Large intestine (tissue), 3 donors: ENCODE measurements at regions not wholly inside any gene's neighbourhood (a gene's known extent, or its start where the extent isn't known, plus 50 kb on each side); places are given as distances from the start of the nearest gene placed in this dataset.

Experiments
- DNase-seq, 2 donors: peaks; one replicate each; pipeline versions ENCODE4 v3.0.0 to v3.0.0-alpha.2; 2013
- H3K27ac ChIP-seq: one replicate; pipeline ENCODE4 v1.5.1; 2013; ENCODE audit warnings: low read length
- H3K27me3 ChIP-seq: 2 replicates; pipeline ENCODE4 v1.6.1; 2013; ENCODE audit warnings: low read length; ENCODE audit not compliant: control insufficient read depth, insufficient read depth
- H3K36me3 ChIP-seq: 2 replicates; pipeline ENCODE4 v1.6.1; 2013; ENCODE audit warnings: low read length; ENCODE audit not compliant: control insufficient read depth, insufficient read depth
- H3K4me1 ChIP-seq: one replicate; pipeline ENCODE4 v1.6.1; 2013; ENCODE audit warnings: low read length; ENCODE audit not compliant: control insufficient read depth, insufficient read depth
- H3K4me3 ChIP-seq: one replicate; pipeline ENCODE4 v1.5.1; 2013; ENCODE audit warnings: low read length
- H3K9me3 ChIP-seq: one replicate; pipeline ENCODE4 v1.6.1; 2013; ENCODE audit warnings: mild to moderate bottlenecking, low read depth, low read length, moderate library complexity; ENCODE audit not compliant: control insufficient read depth
- WGBS: methylation state at CpG from one replicate; pipeline ENCODE4 v1.1.5; 2013; ENCODE audit warnings: low lambda C conversion rate; ENCODE audit not compliant: insufficient coverage; 5-methylcytosine and 5-hydroxymethylcytosine counted together

- no CpG with 5 or more reads among the region's 2 CpGs for WGBS
- no peak for DNase-seq
- no peaks in the 10 kb centered on the region for H3K36me3 ChIP-seq
- H3K27me3 ChIP-seq = no peaks in the 10 kb centered on the region
- no peaks in the 10 kb centered on the region for H3K9me3 ChIP-seq
- H3K4me1 ChIP-seq = no peaks in the 10 kb centered on the region
- H3K27ac ChIP-seq = no peak overlapping the region
- H3K4me3 ChIP-seq = no peak overlapping the region
Observed at GRCh38 chr6:133648581-133648980, 240.3 kb upstream of the TCF21 start.

DNA sequence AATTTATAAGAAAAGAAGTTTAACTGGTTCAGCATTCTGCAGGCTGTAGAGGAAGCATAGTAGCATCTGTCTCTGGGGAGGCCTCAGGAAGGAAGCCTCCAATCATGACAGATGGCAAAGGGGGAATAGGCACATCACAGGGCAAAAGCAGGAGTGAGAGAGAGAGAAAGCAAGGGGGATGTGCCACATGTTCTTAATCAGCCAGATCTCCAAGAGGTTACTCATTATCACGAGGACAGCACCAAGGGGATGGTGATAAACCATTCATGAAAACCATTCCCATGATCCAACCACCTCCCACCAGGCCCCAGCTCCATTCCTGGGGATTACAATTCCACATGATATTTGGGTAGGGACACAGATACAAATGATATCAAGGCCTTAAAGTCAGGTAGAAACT is 217.5 kb upstream of the TCF21 start:
- Histone ChIP-seq H3K27me3 (no peaks in the 10 kb centered on the region), H3K27ac (no peak overlapping the region), H3K4me1 (no peaks in the 10 kb centered on the region), H3K36me3 (no peaks in the 10 kb centered on the region), H3K9me3 (no peaks in the 10 kb centered on the region), H3K4me3 (no peak overlapping the region)
- no peak for DNase-seq
- no CpG with 5 or more reads among the region's 1 CpG for WGBS

DNA sequence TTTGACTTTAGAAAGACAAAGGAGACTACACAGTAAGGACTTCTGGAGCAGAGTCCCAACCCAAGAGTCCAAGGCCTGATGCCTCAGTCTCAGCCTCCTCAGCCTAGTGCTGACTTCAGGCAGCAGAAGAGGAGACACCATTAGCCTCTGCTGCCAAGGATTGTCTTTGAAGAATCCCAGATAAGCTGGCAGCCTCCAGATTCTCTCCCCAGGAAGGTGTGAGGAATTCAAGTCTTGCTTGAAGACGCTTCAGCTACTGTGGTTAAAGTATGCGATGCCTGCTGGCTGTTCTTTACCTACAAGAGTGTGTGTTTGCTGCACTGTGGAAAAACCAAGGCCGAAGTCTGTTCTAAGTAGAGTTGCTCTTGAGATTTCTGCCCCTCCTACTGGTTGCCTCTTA is 215.9 kb upstream of the TCF21 start:
- no peaks in the 10 kb centered on the region for H3K9me3 ChIP-seq
- no peaks in the 10 kb centered on the region for H3K4me1 ChIP-seq
- WGBS = no CpG with 5 or more reads among the region's 3 CpGs
- no peak for DNase-seq
- H3K27me3 ChIP-seq = no peaks in the 10 kb centered on the region
- H3K36me3 ChIP-seq = no peaks in the 10 kb centered on the region
- H3K27ac ChIP-seq = no peak overlapping the region
- H3K4me3 ChIP-seq = no peak overlapping the region

- H3K9me3 ChIP-seq = no peaks in the 10 kb centered on the region
- no peak for DNase-seq
- no peak overlapping the region for H3K27ac ChIP-seq
- H3K4me1 ChIP-seq = no peaks in the 10 kb centered on the region
- H3K36me3 ChIP-seq = no peaks in the 10 kb centered on the region
- H3K4me3 ChIP-seq = no peak overlapping the region
- no peaks in the 10 kb centered on the region for H3K27me3 ChIP-seq
- 57% methylated on average over 1 of the region's 1 CpG for WGBS
Observed at GRCh38 chr6:133674661-133675060, 214.3 kb upstream of the TCF21 start.

GRCh38 chr6:133680994-133681393 is 207.9 kb upstream of the TCF21 start:
- no peaks in the 10 kb centered on the region for H3K36me3 ChIP-seq
- H3K4me3 ChIP-seq = no peak overlapping the region
- no peak for DNase-seq
- H3K4me1 ChIP-seq = no peaks in the 10 kb centered on the region
- no peaks in the 10 kb centered on the region for H3K27me3 ChIP-seq
- H3K9me3 ChIP-seq = no peaks in the 10 kb centered on the region
- no CpG with 5 or more reads among the region's 2 CpGs for WGBS
- H3K27ac ChIP-seq = no peak overlapping the region

GRCh38 chr6:133681891-133682290 is 207.0 kb upstream of the TCF21 start:
- Histone ChIP-seq H3K4me1 (no peaks in the 10 kb centered on the region), H3K4me3 (no peak overlapping the region), H3K9me3 (no peaks in the 10 kb centered on the region), H3K27ac (no peak overlapping the region), H3K36me3 (no peaks in the 10 kb centered on the region), H3K27me3 (no peaks in the 10 kb centered on the region)
- DNase-seq = no peak
- no CpG with 5 or more reads among the region's 2 CpGs for WGBS

DNA sequence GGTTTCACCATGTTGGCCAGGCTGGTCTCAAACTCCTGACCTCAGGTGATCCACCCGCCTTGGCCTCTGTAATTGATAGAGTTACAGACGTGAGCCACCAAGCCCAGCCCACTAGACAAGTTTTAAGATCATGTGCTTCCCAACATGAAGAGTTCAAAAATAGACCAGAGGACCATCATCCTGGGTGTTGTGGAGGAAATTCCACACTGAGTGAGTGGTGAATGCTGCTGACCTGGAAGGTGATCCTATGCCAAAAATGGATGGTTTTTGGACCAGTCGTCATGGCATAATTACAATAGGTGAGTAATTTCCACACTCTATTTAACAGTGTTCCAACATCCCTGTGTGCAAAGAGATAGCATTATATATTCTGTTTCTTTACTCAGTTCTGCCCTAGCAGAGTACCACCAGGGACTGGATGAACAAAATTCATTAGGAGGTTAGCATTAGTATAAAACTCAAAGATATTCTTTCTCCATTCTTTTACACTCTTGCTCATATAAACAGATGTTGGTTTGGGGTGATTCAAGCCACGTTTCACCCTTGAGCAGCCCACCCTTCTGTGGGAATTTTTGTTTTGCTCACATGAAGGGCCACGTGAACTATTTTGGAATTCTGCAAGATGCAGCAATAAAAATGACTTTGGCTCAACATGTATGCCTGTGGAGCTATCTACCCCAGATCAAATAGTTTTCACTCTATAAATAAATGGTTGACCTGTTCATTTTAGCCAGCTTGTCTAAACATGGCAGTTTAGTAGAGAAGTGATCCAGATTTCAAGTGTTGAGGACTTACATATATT is 206.2 kb upstream of the TCF21 start:
- Histone ChIP-seq H3K27me3 (no peaks in the 10 kb centered on the region), H3K27ac (no peak overlapping the region), H3K36me3 (no peaks in the 10 kb centered on the region), H3K9me3 (no peaks in the 10 kb centered on the region), H3K4me3 (no peak overlapping the region), H3K4me1 (no peaks in the 10 kb centered on the region)
- 60% methylated on average over 1 of the region's 5 CpGs for WGBS
- DNase-seq = no peak

- Histone ChIP-seq H3K9me3 (no peaks in the 10 kb centered on the region), H3K36me3 (no peaks in the 10 kb centered on the region), H3K4me3 (no peak overlapping the region), H3K27me3 (no peaks in the 10 kb centered on the region), H3K4me1 (no peaks in the 10 kb centered on the region), H3K27ac (no peak overlapping the region)
- no CpG with 5 or more reads among the region's 1 CpG for whole genome bisulfite sequencing
- no peak for DNase-seq
Observed at GRCh38 chr6:133683308-133683580, 205.7 kb upstream of the TCF21 start.

DNA sequence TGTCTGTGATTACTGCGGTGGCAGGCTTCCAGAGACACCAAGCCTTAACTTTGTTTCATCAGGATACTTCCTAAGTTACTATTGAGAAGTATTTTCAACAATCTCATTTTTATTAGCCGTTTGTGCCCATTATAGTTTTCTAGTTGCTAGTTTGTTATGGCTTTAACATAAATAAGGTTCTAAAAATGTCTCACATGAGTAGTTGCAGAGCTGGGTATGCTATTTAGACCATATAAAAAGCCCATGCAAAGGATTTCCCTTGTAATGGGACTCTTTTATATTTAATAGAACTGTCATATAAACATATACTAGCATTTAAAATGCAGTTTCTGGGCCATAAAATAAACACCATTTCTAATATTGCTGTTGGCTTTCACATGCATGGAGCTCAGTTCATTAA is 205.3 kb upstream of the TCF21 start:
- Histone ChIP-seq H3K36me3 (no peaks in the 10 kb centered on the region), H3K27ac (no peak overlapping the region), H3K9me3 (no peaks in the 10 kb centered on the region), H3K4me1 (no peaks in the 10 kb centered on the region), H3K4me3 (no peak overlapping the region), H3K27me3 (no peaks in the 10 kb centered on the region)
- 57% methylated on average over 1 of the region's 2 CpGs for WGBS
- no peak for DNase-seq

DNA sequence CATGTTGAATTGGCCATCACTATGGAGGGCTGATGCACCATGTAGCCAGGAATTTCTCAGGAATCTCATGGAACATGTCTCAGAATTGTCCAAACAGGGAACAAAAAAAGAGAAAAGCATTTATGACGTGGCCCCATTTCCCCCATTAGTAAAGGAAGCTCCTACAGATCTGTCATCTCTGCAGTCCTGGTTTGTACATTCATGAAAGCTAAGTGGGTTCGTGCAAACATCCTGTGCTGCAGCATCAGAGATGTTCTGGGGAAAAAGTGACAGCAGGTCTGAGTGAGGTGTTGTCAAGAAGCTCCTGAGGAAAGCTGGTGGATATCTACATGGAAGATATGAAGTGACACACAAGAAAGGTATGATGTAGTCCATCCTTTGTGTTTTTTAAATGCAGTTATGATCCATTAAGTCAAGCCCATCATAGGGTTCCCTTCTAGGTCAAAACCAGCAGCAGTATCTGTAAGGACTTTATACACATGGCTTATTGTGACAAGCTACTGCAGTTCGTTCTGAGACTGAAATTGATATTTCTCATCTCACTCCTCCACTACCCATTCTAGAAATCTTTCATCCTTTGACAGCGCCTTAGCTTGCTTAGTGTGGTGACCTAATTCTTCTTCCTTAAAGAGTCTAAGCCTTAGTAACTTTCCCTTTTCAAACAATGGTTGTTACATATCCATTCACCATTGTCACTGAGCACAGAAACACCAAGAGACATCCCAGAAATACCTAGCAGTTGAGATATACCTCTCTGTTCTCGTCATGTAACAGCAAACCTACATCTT is 200.0 kb upstream of the TCF21 start:
- Histone ChIP-seq H3K9me3 (no peaks in the 10 kb centered on the region), H3K36me3 (no peaks in the 10 kb centered on the region), H3K4me1 (no peaks in the 10 kb centered on the region), H3K27ac (no peak overlapping the region), H3K4me3 (no peak overlapping the region), H3K27me3 (no peaks in the 10 kb centered on the region)
- 80% methylated on average over 1 of the region's 5 CpGs for WGBS
- DNase-seq = no peak

- DNase-seq = no peak
- Histone ChIP-seq H3K27ac (no peak overlapping the region), H3K27me3 (no peaks in the 10 kb centered on the region), H3K9me3 (no peaks in the 10 kb centered on the region), H3K4me3 (no peak overlapping the region), H3K36me3 (no peaks in the 10 kb centered on the region), H3K4me1 (no peaks in the 10 kb centered on the region)
- no CpG with 5 or more reads among the region's 5 CpGs for WGBS
Observed at GRCh38 chr6:133689863-133690262, 199.1 kb upstream of the TCF21 start.
